HEK293T (cell line): ENCODE measurements at regions not wholly inside any gene's neighbourhood (a gene's known extent, or its start where the extent isn't known, plus 50 kb on each side); places are given as distances from the start of the nearest gene placed in this dataset.

Source experiments
- CTCF ChIA-PET: fragments of 350-600 bp; formaldehyde crosslinking; extraction: SDS; loops from one replicate; lab custom pipeline; 2021; ENCODE audit warnings: antibody characterized with exemption, inconsistent platforms; lab: Yijun Ruan, JAX
- POLR2A ChIA-PET: fragments of 350-600 bp; formaldehyde crosslinking; extraction: SDS; loops from one replicate; lab custom pipeline; 2020; ENCODE audit warnings: antibody characterized with exemption, inconsistent platforms; lab: Yijun Ruan, JAX
- DNase-seq: peaks from one replicate; pipeline ENCODE4 v3.0.0; 2012; ENCODE audit warnings: mixed read lengths; ENCODE audit errors: extremely low spot score
- ARNT ChIP-seq: fragments of 450-650 bp; IDR thresholded peaks from 2 replicates; pipeline ENCODE4 v1.6.1; 2017; ENCODE audit warnings: mild to moderate bottlenecking
- BHLHE40 ChIP-seq: fragments of 450-650 bp; IDR thresholded peaks from 2 replicates; pipeline ENCODE4 v1.6.1; 2016; ENCODE audit warnings: mild to moderate bottlenecking, moderate library complexity, borderline replicate concordance
- CTBP1 ChIP-seq: fragments of 450-650 bp; IDR thresholded peaks from 2 replicates; pipeline ENCODE4 v1.6.1; 2016; ENCODE audit warnings: borderline replicate concordance
- ELF4 ChIP-seq: fragments of 450-650 bp; IDR thresholded peaks from 2 replicates; pipeline ENCODE4 v1.6.1; 2017; ENCODE audit warnings: antibody characterized with exemption
- FOXA1 ChIP-seq: fragments of 450-650 bp; IDR thresholded peaks from 2 replicates; pipeline ENCODE4 v1.6.1; 2016; ENCODE audit warnings: mild to moderate bottlenecking
- FOXK2 ChIP-seq: fragments of 450-650 bp; IDR thresholded peaks from 2 replicates; pipeline ENCODE4 v1.6.1; 2016; ENCODE audit warnings: mild to moderate bottlenecking
- FOXM1 ChIP-seq: fragments of 450-650 bp; IDR thresholded peaks from 2 replicates; pipeline ENCODE4 v1.6.1; 2017; ENCODE audit warnings: mild to moderate bottlenecking, borderline replicate concordance
- HDGF ChIP-seq: fragments of 450-650 bp; IDR thresholded peaks from 2 replicates; pipeline ENCODE4 v1.6.1; 2017; ENCODE audit warnings: antibody characterized with exemption, borderline replicate concordance
- L3MBTL2 ChIP-seq: fragments of 450-650 bp; conservative IDR thresholded peaks from 2 replicates; pipeline ENCODE4 v1.6.1; 2016; ENCODE audit warnings: mild to moderate bottlenecking
- LEF1 ChIP-seq: fragments of 450-650 bp; IDR thresholded peaks from 2 replicates; pipeline ENCODE4 v1.6.1; 2017; ENCODE audit warnings: mild to moderate bottlenecking, borderline replicate concordance
- NFRKB ChIP-seq: fragments of 450-650 bp; IDR thresholded peaks from 2 replicates; pipeline ENCODE4 v1.6.1; 2016; ENCODE audit warnings: mild to moderate bottlenecking, moderate library complexity
- SP1 ChIP-seq: fragments of 450-650 bp; IDR thresholded peaks from 2 replicates; pipeline ENCODE4 v1.6.1; 2017
- SUZ12 ChIP-seq: fragments of 450-650 bp; IDR thresholded peaks from 2 replicates; pipeline ENCODE4 v1.6.1; 2016; ENCODE audit warnings: mild to moderate bottlenecking
- TARDBP ChIP-seq: fragments of 450-650 bp; IDR thresholded peaks from 2 replicates; pipeline ENCODE4 v1.6.1; 2016
- ZNF384 ChIP-seq: fragments of 450-650 bp; IDR thresholded peaks from 2 replicates; pipeline ENCODE4 v1.6.1; 2016
- TF ChIP-seq, protein P1 (sequence below): fragments of 450-650 bp; IDR thresholded peaks from 2 replicates; pipeline ENCODE4 v1.6.1; 2016

DNA sequence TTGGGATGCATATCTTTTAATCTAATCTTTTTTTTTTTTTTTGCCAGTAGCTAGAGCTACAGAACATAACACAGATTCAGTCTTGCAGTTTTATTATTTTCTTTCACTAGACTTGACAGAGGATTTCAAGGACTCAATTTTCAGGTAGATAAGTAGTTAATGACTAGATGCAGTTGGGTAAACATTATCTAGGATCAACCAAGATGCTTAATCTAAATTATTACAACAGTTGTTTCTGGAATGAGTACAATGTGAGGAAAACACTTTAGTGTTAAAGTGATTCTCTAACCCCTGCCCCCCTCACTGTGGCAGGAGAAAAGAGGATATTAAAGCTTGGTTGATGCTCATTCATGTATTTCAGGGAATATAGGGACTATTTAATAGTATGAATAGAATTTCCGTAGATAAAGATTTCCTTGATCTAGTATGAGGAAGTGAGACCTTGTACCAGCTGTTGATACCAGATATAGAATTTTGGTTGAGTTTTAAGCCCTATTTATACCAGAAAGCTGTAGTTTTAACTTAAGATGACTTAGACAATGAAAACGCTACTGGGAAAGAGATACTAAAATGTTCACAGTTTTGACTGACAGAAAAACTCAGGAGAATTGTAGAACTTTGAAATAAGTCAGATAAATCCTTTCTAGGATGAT lies 389.0 kb upstream of the C2CD4B start:
- DNase-seq = no peak
- POLR2A ChIA-PET = no interaction called here
- no peak for TF ChIP-seq SUZ12
- no peak for TF ChIP-seq FOXK2
- no peak for TF ChIP-seq NFRKB
- no peak for TF ChIP-seq BHLHE40
- no peak for TF ChIP-seq ZNF384
- no peak for TF ChIP-seq ELF4
- TF ChIP-seq FOXA1 = no peak
- no peak for TF ChIP-seq CTBP1
- no peak for TF ChIP-seq ARNT
- TF ChIP-seq TARDBP = no peak
- TF ChIP-seq FOXM1 = no peak
- TF ChIP-seq, protein P1, sequence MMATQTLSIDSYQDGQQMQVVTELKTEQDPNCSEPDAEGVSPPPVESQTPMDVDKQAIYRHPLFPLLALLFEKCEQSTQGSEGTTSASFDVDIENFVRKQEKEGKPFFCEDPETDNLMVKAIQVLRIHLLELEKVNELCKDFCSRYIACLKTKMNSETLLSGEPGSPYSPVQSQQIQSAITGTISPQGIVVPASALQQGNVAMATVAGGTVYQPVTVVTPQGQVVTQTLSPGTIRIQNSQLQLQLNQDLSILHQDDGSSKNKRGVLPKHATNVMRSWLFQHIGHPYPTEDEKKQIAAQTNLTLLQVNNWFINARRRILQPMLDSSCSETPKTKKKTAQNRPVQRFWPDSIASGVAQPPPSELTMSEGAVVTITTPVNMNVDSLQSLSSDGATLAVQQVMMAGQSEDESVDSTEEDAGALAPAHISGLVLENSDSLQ = no peak
- no peak for TF ChIP-seq SP1
- no peak for TF ChIP-seq HDGF
- TF ChIP-seq LEF1 = no peak
- no peak for TF ChIP-seq L3MBTL2
- CTCF ChIA-PET = no interaction called here

DNA sequence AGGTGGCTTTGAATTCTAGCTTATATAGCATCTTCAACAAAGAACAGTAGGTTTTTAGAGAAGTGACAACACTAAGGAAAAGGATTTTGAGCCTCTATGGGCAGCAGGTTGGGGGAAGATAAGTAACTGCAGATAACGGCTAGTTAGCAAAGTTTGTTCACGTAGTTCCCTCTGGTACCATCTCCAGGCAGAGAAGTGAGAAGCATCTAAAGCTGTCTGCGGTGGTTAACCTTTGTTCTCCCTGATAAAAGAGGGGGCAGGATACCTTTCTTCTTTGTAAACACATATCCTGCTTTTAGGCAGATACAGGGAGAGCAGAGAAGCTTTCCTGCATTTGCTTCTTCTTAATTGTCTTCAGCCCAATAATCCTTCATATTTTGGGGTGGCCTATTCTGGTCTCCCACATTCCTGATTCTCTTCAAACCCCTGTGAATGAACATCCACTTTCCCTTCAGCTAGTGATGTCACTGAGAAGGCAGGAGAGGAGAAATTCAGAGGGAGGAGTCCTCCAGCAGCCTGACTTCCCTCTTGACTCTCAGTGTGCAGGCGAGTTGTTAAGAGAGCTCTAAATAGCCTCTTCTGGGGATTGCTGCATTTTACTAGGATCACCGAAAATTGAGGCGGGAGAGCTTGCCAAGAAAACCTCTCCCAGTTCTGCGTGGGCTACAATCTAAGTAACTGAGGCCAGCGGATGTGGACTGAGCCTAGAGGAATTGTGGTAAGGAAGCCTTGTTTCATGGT lies 393.7 kb upstream of the C2CD4B start:
- DNase-seq = no peak
- ChIA-PET CTCF (interaction anchor here (1.3 kb wide), 1 partner anchor 9 kb away, joined by 4 read pairs; no protein-coding TSS in a partner anchor), POLR2A (no interaction called here)
- TF ChIP-seq SUZ12 = no peak
- TF ChIP-seq NFRKB = no peak
- TF ChIP-seq CTBP1 = no peak
- no peak for TF ChIP-seq L3MBTL2
- TF ChIP-seq FOXA1 = no peak
- no peak for TF ChIP-seq ZNF384
- no peak for TF ChIP-seq ELF4
- TF ChIP-seq HDGF = no peak
- no peak for TF ChIP-seq LEF1
- no peak for TF ChIP-seq ARNT
- TF ChIP-seq, protein P1 = no peak
- no peak for TF ChIP-seq BHLHE40

DNA sequence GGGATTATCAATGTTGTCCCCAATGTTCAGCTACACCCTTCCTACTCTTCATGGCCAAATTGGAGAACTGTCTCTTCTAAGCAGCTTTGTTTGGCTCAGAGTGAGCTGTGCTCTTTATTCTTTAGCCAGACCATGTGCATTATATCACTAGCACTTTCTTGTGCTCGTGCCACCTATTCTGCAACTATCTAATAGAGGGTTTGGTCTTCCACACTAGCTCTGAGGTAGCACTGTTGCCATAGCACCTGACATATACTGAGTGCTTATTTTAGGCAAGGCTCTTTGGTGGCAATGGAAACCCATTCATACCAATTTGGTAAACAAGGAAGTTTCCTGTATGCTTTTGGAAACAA lies 394.3 kb upstream of the C2CD4B start:
- ChIA-PET CTCF (interaction anchor here (1.3 kb wide), 1 partner anchor 10 kb away, joined by 4 read pairs; no protein-coding TSS in a partner anchor), POLR2A (no interaction called here)
- TF ChIP-seq BHLHE40 (no peak), ELF4 (no peak), FOXM1 (no peak), LEF1 (no peak), SP1 (no peak), SUZ12 (no peak), L3MBTL2 (no peak), TARDBP (no peak)
- TF ChIP-seq, protein P1 = no peak
- no peak for DNase-seq

DNA sequence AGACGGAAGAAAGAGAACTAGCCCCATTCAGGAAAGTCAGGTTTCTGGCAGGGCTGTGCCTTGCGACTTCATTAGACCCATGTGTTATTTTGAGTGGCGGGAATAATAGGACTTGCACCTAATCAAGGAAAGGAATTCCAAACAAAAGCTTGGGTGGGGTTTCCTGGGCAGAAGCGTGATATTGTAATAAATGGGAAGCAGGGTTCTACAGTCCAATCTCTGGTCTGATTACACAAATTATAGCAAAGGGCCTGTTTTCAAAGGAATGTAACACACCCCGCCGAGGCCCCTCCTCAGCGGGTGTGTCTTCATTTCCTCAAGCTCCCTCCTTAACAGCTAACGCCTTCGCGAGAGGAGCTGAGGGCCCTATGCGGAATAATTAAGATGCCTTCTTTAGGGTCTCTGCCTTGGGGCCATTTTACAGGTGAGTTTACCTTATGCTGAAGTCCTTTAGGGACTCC lies 396.0 kb upstream of the C2CD4B start:
- TF ChIP-seq CTBP1 = no peak
- no peak for TF ChIP-seq FOXA1
- no peak for TF ChIP-seq SUZ12
- no peak for TF ChIP-seq LEF1
- TF ChIP-seq FOXM1 = no peak
- TF ChIP-seq ZNF384 = no peak
- TF ChIP-seq NFRKB = no peak
- TF ChIP-seq L3MBTL2 = no peak
- TF ChIP-seq HDGF = no peak
- no peak for TF ChIP-seq FOXK2
- TF ChIP-seq, protein P1 = no peak
- TF ChIP-seq SP1 = no peak
- TF ChIP-seq TARDBP = no peak
- TF ChIP-seq BHLHE40 = no peak
- no peak for TF ChIP-seq ELF4
- no peak for TF ChIP-seq ARNT
- no peak for DNase-seq
- POLR2A ChIA-PET = no interaction called here
- CTCF ChIA-PET = interaction anchor here (0.7 kb wide), 1 partner anchor 32 kb away, joined by 4 read pairs; no protein-coding TSS in a partner anchor

DNA sequence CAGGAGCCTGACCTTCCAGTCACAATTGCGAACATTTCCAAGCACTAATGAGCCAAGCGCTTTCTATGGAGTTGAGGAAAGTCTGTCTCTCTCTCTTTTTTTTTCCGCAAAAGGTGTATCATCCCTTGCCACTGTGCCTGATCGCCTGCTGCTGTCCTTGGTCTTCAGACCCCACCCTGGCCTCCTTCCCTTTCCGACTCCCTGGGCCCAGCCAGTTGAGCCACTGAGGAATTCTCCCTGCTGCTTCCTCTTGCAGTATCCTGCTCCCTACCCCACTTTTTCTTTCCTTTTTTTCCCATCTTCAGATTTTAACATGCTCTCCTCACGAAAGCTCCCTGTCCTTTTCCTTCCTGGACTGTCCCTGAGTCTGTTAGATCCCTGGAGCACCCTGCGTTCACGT lies 396.5 kb upstream of the C2CD4B start:
- DNase-seq = no peak
- no peak for TF ChIP-seq ZNF384
- TF ChIP-seq BHLHE40 = no peak
- ChIA-PET POLR2A (no interaction called here), CTCF (interaction anchor here (0.7 kb wide), 1 partner anchor 32 kb away, joined by 4 read pairs; no protein-coding TSS in a partner anchor)
